Fibroblast of the aortic adventitia (primary cell): ENCODE measurements at regions not wholly inside any gene's neighbourhood (a gene's known extent, or its start where the extent isn't known, plus 50 kb on each side); places are given as distances from the start of the nearest gene placed in this dataset.

Source experiments
- DNase-seq: peaks from one replicate; pipeline ENCODE4 v3.0.0-alpha.2; 2010; ENCODE audit warnings: low read depth
- H3K4me3 ChIP-seq: 2 replicates; pipeline ENCODE4 v1.5.1; 2011; ENCODE audit warnings: low read depth, mild to moderate bottlenecking, control low read depth, low read length, moderate library complexity
- CTCF ChIP-seq: IDR thresholded peaks from 2 replicates; pipeline ENCODE4 v1.5.1; 2011; ENCODE audit warnings: mild to moderate bottlenecking, low read length, control low read depth, inconsistent platforms; ENCODE audit not compliant: insufficient read depth

GRCh38 chr5:35561396-35561795 lies 56.3 kb upstream of the SPEF2 start:
- no peak for TF ChIP-seq CTCF

GRCh38 chr5:35557748-35558147 lies 59.9 kb upstream of the SPEF2 start:
- no peak for TF ChIP-seq CTCF
- no peak overlapping the region for H3K4me3 ChIP-seq
- DNase-seq: no peak

More at GRCh38 chr5:35561396-35561795, 56.3 kb upstream of the SPEF2 start:
- DNase-seq: no peak
- H3K4me3 ChIP-seq: no peak overlapping the region

DNA sequence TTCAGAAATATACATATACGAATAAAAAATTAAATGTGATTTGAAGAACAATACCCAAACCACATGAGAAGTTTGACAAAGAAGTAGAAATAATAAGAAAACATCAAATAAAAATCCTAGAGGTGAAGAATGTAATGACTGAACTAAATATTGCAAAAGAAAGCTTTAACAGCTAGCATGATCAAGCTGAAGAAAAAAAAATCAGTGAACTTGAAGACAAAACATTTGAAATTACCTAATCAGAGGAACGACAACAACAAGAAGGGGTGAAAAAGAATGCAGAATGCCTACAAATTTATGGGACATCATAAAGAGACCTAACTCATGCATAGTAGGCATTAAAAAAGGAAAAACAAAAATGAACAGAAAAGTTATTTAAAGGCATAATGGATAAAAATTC lies 60.5 kb upstream of the SPEF2 start:
- no peak overlapping the region for H3K4me3 ChIP-seq
- TF ChIP-seq CTCF: no peak
- DNase-seq: no peak

DNA sequence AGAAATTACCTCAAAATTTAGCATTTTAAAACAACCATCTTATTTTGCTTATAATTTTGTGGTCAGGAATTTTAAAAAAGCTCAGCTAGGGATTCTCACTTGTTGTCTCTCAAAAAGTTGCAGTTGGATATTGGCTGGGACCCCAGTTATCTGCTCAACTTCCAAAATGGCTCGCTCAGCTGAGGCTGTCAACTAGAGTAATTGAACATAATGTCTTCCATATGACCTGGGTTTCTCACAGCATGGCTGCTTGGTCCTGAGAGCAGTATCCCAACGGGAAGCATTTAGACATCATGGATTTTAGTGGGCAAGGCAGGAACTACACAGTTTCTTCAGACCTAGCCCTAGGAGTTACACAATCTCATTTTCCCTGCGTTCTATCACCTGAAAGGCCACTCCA lies 63.6 kb upstream of the SPEF2 start:
- no peak overlapping the region for H3K4me3 ChIP-seq
- no peak for DNase-seq
- no peak for TF ChIP-seq CTCF

DNA sequence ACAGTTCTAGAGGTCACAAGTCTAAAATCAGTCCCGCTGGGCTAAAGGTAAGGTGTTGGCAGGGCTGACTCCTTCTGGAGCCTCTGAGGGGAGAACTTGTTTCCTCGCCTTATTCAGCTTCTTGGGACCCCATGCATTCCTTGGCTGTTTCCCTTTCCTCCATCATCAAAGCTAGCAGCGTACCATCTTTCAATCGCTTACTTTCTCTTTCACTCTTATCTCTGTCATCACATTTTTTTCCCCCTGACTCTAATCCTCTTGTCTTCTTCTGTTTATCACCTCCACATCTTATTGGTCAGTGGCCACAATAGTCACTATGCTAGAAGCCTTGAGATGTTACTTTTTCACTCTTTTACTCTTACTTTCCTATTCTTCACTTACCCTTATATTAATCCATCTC lies 72.5 kb upstream of the SPEF2 start:
- H3K4me3 ChIP-seq: no peak overlapping the region
- no peak for DNase-seq
- TF ChIP-seq CTCF: no peak

GRCh38 chr5:35543408-35543807 lies 74.3 kb upstream of the SPEF2 start:
- no peak overlapping the region for H3K4me3 ChIP-seq
- no peak for DNase-seq
- no peak for TF ChIP-seq CTCF

DNA sequence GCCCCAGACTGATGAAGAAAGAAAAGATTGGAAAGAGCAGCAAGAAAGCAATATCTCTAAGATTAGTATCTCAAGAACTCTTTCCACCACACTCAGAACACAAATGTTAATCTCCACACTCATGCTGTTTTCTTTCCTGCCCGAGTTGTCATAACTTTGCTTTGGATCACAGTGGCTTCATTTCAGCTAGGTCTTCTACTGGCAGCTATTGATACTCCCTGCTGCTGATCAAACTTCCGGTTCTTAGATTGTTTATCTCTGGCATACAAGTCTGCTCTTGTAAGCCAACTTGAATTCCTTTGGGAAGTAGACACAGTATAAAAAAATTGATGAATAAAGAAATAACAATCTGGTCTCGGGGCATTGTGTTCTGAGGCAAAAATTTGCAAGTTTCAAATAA lies 77.7 kb upstream of the SPEF2 start:
- no peak for DNase-seq
- no peak for TF ChIP-seq CTCF
- no peak overlapping the region for H3K4me3 ChIP-seq
